Loucy (cell line): ENCODE measurements at regions not wholly inside any gene's neighbourhood (a gene's known extent, or its start where the extent isn't known, plus 50 kb on each side); places are given as distances from the start of the nearest gene placed in this dataset.

Experiments
- EZH2phosphoT487 ChIP-seq: fragments of 200-600 bp; IDR thresholded peaks from 2 replicates; pipeline ENCODE4 v1.6.1; 2018; ENCODE audit warnings: antibody characterized with exemption, mild to moderate bottlenecking, moderate library complexity, borderline replicate concordance
- TF ChIP-seq, protein P1 (sequence below): fragments of 200-600 bp; sonication (generic); conservative IDR thresholded peaks from 2 replicates; pipeline ENCODE4 v1.5.1; 2014; ENCODE audit warnings: mild to moderate bottlenecking, antibody characterized with exemption, low read length

DNA sequence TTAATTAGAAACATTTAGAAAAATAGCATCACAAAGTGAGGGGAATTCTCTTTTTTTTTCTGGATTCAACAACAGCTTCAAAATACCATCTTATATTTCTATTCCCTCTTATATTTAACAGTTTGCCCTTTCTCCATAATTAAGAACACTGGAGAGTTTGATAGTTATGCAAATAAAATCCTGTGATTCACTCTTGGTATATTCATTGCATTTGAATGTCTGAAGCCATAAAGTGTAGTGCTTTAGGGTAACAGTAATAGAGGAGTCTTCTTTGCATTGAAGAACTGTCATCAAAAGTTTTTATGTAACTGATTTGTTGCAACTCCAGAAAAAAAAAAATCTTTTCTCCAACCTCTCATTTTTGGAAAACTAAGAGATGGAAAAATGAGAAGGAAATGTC lies 352.0 kb upstream of the GALNTL6 start:
- TF ChIP-seq, protein P1, sequence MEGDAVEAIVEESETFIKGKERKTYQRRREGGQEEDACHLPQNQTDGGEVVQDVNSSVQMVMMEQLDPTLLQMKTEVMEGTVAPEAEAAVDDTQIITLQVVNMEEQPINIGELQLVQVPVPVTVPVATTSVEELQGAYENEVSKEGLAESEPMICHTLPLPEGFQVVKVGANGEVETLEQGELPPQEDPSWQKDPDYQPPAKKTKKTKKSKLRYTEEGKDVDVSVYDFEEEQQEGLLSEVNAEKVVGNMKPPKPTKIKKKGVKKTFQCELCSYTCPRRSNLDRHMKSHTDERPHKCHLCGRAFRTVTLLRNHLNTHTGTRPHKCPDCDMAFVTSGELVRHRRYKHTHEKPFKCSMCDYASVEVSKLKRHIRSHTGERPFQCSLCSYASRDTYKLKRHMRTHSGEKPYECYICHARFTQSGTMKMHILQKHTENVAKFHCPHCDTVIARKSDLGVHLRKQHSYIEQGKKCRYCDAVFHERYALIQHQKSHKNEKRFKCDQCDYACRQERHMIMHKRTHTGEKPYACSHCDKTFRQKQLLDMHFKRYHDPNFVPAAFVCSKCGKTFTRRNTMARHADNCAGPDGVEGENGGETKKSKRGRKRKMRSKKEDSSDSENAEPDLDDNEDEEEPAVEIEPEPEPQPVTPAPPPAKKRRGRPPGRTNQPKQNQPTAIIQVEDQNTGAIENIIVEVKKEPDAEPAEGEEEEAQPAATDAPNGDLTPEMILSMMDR, result no peak
- no peak for TF ChIP-seq EZH2phosphoT487
